Upper lobe of right lung (tissue), 1 donor: ENCODE measurements at regions not wholly inside any gene's neighbourhood (a gene's known extent, or its start where the extent isn't known, plus 50 kb on each side); places are given as distances from the start of the nearest gene placed in this dataset.

Source experiments
- ATAC-seq: fragments of 200-7000 bp; cut with Tn5 transposase; one replicate; pipeline ENCODE4 v1.9.1; 2020; ENCODE audit warnings: mild to moderate bottlenecking, moderate library complexity
- DNase-seq: peaks from one replicate; pipeline ENCODE4 v3.0.0-alpha.2; 2020
- H3K27ac ChIP-seq: fragments of 200-600 bp; one replicate; pipeline ENCODE4 v1.8.0; 2022
- H3K27me3 ChIP-seq: fragments of 200-600 bp; one replicate; pipeline ENCODE4 v1.8.0; 2022; ENCODE audit warnings: mild to moderate bottlenecking
- H3K36me3 ChIP-seq: fragments of 200-600 bp; one replicate; pipeline ENCODE4 v1.8.0; 2022
- H3K4me1 ChIP-seq: fragments of 200-600 bp; one replicate; pipeline ENCODE4 v1.8.0; 2022
- H3K4me3 ChIP-seq: fragments of 200-600 bp; one replicate; pipeline ENCODE4 v1.8.0; 2022; ENCODE audit warnings: mild to moderate bottlenecking
- H3K9me3 ChIP-seq: fragments of 200-600 bp; one replicate; pipeline ENCODE4 v1.8.0; 2022
- CTCF ChIP-seq: fragments of 200-600 bp; IDR thresholded peaks from one replicate; pipeline ENCODE4 v1.8.0; 2022; ENCODE audit warnings: antibody characterized with exemption
- intact Hi-C: fragments of 100-400 bp; cut with DNase I; formaldehyde crosslinking; loops from one replicate; pipeline ENCODE4 v1.11.0; 2022
- donor health status: DM: no; HTN: yes; CAD: no; lungs with severe emphysema.

GRCh38 chr2:235257590-235257989 lies 236.3 kb upstream of the AGAP1 start:
- no peak for ATAC-seq
- no peaks in the 10 kb centered on the region for H3K9me3 ChIP-seq
- intact Hi-C loops: no loop called here

GRCh38 chr2:235262750-235263149 lies 231.1 kb upstream of the AGAP1 start:
- DNase-seq: no peak
- Histone ChIP-seq H3K4me1 (peaks cover under 1% of the 10 kb centered on the region), H3K27ac (no peak overlapping the region), H3K36me3 (no peaks in the 10 kb centered on the region), H3K9me3 (no peaks in the 10 kb centered on the region), H3K27me3 (no peaks in the 10 kb centered on the region), H3K4me3 (no peak overlapping the region)
- intact Hi-C loops: no loop called here
- TF ChIP-seq CTCF: no peak
- ATAC-seq: no peak

More at GRCh38 chr2:235257590-235257989, 236.3 kb upstream of the AGAP1 start:
- DNase-seq: no peak
- H3K36me3 ChIP-seq: no peaks in the 10 kb centered on the region
- TF ChIP-seq CTCF: no peak
- no peak overlapping the region for H3K27ac ChIP-seq
- H3K27me3 ChIP-seq: no peaks in the 10 kb centered on the region
- H3K4me1 ChIP-seq: no peaks in the 10 kb centered on the region
- no peak overlapping the region for H3K4me3 ChIP-seq

GRCh38 chr2:235263205-235264120 lies 230.4 kb upstream of the AGAP1 start:
- Histone ChIP-seq H3K9me3 (no peaks in the 10 kb centered on the region), H3K4me1 (peaks cover 7% of the 10 kb centered on the region), H3K27ac (peak overlapping the region; percentile 17), H3K27me3 (no peaks in the 10 kb centered on the region), H3K4me3 (no peak overlapping the region), H3K36me3 (no peaks in the 10 kb centered on the region)
- peak; percentile 68 for DNase-seq
- ATAC-seq: peak; percentile 67
- TF ChIP-seq CTCF: no peak
- intact Hi-C loops: no loop called here

GRCh38 chr2:235264121-235264493 lies 229.7 kb upstream of the AGAP1 start:
- intact Hi-C loops: no loop called here
- ATAC-seq: no peak
- TF ChIP-seq CTCF: no peak
- Histone ChIP-seq H3K27ac (peak overlapping the region; percentile 17), H3K36me3 (no peaks in the 10 kb centered on the region), H3K4me1 (peaks cover 7% of the 10 kb centered on the region), H3K9me3 (no peaks in the 10 kb centered on the region), H3K4me3 (no peak overlapping the region), H3K27me3 (no peaks in the 10 kb centered on the region)
- no peak for DNase-seq

GRCh38 chr2:235264512-235264911 lies 229.3 kb upstream of the AGAP1 start:
- ATAC-seq (no peak), DNase-seq (no peak)
- Histone ChIP-seq H3K4me1 (peaks cover 7% of the 10 kb centered on the region), H3K36me3 (no peaks in the 10 kb centered on the region), H3K27me3 (no peaks in the 10 kb centered on the region), H3K27ac (no peak overlapping the region), H3K4me3 (no peak overlapping the region), H3K9me3 (no peaks in the 10 kb centered on the region)
- intact Hi-C loops: no loop called here
- TF ChIP-seq CTCF: no peak
